A673 (cell line): ENCODE measurements at regions not wholly inside any gene's neighbourhood (a gene's known extent, or its start where the extent isn't known, plus 50 kb on each side); places are given as distances from the start of the nearest gene placed in this dataset.

Experiments
- BruUV-seq: library from RNA; stranded (reverse); fragments of 400-500 nt; replicated peaks from 2 replicates; lab custom pipeline; 2021; lab: Mats Ljungman, UMichigan
- CTCF ChIA-PET: fragments of 300-600 bp; sonication (Branson Sonifier 250); formaldehyde crosslinking; loops from one replicate; lab custom pipeline; 2022; ENCODE audit warnings: antibody characterized with exemption; lab: Charles Lee
- POLR2A ChIA-PET: fragments of 300-600 bp; sonication (Branson Sonifier 250); formaldehyde crosslinking; loops from one replicate; lab custom pipeline; 2022; ENCODE audit warnings: antibody characterized with exemption; ENCODE audit not compliant: low non-redundant PET; lab: Charles Lee
- DNase-seq: peaks from one replicate; pipeline ENCODE4 v3.0.0-alpha.2; 2015; ENCODE audit warnings: low spot score
- H3K27ac ChIP-seq: fragments of 200-600 bp; sonication (generic); 2 replicates; pipeline ENCODE4 v1.5.1; 2016; ENCODE audit warnings: mixed run types, low read depth, mild to moderate bottlenecking, mixed read lengths, antibody characterized with exemption, low read length; ENCODE audit not compliant: poor library complexity, severe bottlenecking
- H3K27me3 ChIP-seq: fragments of 200-600 bp; sonication (generic); replicated peaks from 2 replicates; pipeline ENCODE4 v1.6.1; 2017; ENCODE audit warnings: mixed run types, low read depth, mild to moderate bottlenecking, mixed read lengths, antibody characterized with exemption, low read length; ENCODE audit not compliant: insufficient read depth, poor library complexity
- H3K36me3 ChIP-seq: fragments of 200-600 bp; sonication (generic); 2 replicates; pipeline ENCODE4 v1.6.1; 2016; ENCODE audit warnings: mixed run types, mild to moderate bottlenecking, mixed read lengths, antibody characterized with exemption, low read length; ENCODE audit not compliant: insufficient read depth, poor library complexity, severe bottlenecking
- H3K4me1 ChIP-seq: fragments of 200-600 bp; sonication (generic); 2 replicates; pipeline ENCODE4 v1.6.1; 2017; ENCODE audit warnings: mixed run types, mild to moderate bottlenecking, mixed read lengths, antibody characterized with exemption, low read length; ENCODE audit not compliant: insufficient read depth, poor library complexity, severe bottlenecking
- H3K4me3 ChIP-seq: fragments of 200-600 bp; sonication (generic); 2 replicates; pipeline ENCODE4 v1.5.1; 2016; ENCODE audit warnings: low read depth, mixed run types, mild to moderate bottlenecking, mixed read lengths, low read length; ENCODE audit not compliant: poor library complexity, severe bottlenecking
- H3K9me3 ChIP-seq: fragments of 200-600 bp; sonication (generic); 2 replicates; pipeline ENCODE4 v1.6.1; 2016; ENCODE audit warnings: mixed run types, low read depth, mild to moderate bottlenecking, mixed read lengths, antibody characterized with exemption, low read length; ENCODE audit not compliant: poor library complexity, severe bottlenecking
- EZH2 ChIP-seq: fragments of 200-600 bp; sonication (generic); IDR thresholded peaks from 2 replicates; pipeline ENCODE4 v1.6.1; 2017; ENCODE audit warnings: borderline replicate concordance, low read depth, mild to moderate bottlenecking, mixed read lengths, antibody characterized with exemption, low read length; ENCODE audit not compliant: poor library complexity, severe bottlenecking
- intact Hi-C: fragments of 100-400 bp; cut with micrococcal nuclease; formaldehyde crosslinking; loops from one replicate; pipeline ENCODE4 v1.10.0; 2022; ENCODE audit not compliant: unreplicated experiment
- TF ChIP-seq, protein P1 (sequence below): fragments of 300-800, 200-600 bp; sonication (generic); conservative IDR thresholded peaks from 2 replicates; pipeline ENCODE4 v1.5.1; 2017; ENCODE audit warnings: low read depth, mild to moderate bottlenecking, antibody characterized with exemption, low read length, moderate library complexity, mixed read lengths

DNA sequence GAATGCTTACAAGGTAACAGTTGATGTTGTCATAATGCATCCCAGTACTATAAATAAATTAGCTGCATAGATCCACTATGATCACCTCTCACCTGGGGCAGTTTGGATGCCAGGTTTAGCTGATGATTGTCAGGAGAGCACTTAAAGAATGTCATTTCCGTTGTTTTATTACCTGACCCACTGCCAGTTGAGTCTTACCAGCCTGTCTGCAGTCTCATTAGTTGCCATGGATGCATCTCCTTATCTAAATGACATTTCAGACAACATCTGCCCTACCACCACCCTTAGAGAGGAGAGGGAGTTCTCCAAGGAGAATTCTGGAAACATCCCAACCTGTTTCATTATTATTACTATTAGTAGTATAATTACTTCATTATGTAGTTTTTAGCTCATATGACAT, 339.1 kb upstream of the API5 start:
- ChIA-PET POLR2A (no interaction called here), CTCF (no interaction called here)
- no TSS peak for BruUV-seq
- no peaks in the 10 kb centered on the region for H3K36me3 ChIP-seq
- H3K27ac ChIP-seq, result no peak overlapping the region
- TF ChIP-seq, protein P1, sequence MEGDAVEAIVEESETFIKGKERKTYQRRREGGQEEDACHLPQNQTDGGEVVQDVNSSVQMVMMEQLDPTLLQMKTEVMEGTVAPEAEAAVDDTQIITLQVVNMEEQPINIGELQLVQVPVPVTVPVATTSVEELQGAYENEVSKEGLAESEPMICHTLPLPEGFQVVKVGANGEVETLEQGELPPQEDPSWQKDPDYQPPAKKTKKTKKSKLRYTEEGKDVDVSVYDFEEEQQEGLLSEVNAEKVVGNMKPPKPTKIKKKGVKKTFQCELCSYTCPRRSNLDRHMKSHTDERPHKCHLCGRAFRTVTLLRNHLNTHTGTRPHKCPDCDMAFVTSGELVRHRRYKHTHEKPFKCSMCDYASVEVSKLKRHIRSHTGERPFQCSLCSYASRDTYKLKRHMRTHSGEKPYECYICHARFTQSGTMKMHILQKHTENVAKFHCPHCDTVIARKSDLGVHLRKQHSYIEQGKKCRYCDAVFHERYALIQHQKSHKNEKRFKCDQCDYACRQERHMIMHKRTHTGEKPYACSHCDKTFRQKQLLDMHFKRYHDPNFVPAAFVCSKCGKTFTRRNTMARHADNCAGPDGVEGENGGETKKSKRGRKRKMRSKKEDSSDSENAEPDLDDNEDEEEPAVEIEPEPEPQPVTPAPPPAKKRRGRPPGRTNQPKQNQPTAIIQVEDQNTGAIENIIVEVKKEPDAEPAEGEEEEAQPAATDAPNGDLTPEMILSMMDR, result no peak
- TF ChIP-seq EZH2, result no peak
- no peak overlapping the region for H3K4me3 ChIP-seq
- intact Hi-C loops, result no loop called here
- H3K9me3 ChIP-seq, result no peaks in the 10 kb centered on the region
- peaks cover 6% of the 10 kb centered on the region for H3K27me3 ChIP-seq
- H3K4me1 ChIP-seq, result no peaks in the 10 kb centered on the region
- no peak for DNase-seq

DNA sequence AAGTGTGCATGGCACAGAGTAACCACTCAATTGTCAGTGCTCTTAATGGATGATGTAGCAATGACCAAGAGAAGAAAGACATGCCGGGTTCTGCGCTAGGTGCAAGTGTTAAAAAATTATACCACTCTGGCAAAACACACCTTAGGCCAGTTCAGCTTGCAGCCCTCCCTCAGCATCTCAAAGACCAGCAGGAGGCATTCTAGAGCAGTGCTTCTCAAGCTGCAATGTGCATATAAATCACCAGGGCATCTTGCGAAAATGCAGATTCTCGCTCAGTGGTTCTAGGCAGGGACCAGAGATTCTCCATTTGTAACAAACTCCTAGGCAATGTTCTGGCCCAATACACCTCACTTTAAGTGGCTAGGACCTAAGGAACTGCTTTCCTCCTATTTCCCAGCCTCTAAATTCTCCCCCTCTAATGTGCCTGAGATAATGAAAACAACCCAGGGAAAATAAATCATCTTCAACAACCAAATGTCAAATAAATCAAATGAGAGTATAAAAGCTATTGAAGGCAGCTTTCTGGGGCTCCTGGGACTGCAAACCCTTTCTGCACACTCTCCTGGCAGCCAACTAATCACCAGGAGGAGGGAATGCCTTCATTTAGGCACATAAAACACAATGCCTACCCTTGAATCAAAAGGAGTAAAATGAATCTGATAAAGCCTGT, 337.2 kb upstream of the API5 start:
- Histone ChIP-seq H3K27me3 (peaks cover 3% of the 10 kb centered on the region), H3K9me3 (no peaks in the 10 kb centered on the region), H3K36me3 (no peaks in the 10 kb centered on the region), H3K4me1 (no peaks in the 10 kb centered on the region), H3K27ac (no peak overlapping the region), H3K4me3 (no peak overlapping the region)
- TF ChIP-seq, protein P1, result peak; percentile 55
- TF ChIP-seq EZH2, result no peak
- no TSS peak for BruUV-seq
- DNase-seq, result peak; percentile 51
- ChIA-PET CTCF (no interaction called here), POLR2A (no interaction called here)
- intact Hi-C loops, result no loop called here

DNA sequence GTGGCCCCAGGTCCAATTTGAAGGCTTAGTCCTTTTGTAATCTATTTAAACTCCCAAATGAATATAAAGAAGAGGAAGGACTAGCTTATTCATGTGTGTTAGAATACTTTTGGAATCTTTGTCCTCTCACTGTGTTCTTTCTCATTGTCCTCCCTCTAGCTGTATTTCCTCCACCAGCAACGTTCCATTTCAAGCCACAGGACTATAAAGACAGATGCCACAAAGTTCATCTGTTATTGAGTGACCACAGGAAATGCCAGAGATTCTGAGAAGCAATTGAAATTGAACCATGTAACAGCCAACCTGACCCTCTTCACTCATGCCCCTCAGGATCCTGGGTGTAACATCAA, 336.6 kb upstream of the API5 start:
- no peaks in the 10 kb centered on the region for H3K9me3 ChIP-seq
- H3K27me3 ChIP-seq, result no peaks in the 10 kb centered on the region
- BruUV-seq, result no TSS peak
- TF ChIP-seq, protein P1, result no peak
- ChIA-PET CTCF (no interaction called here), POLR2A (no interaction called here)
- DNase-seq, result no peak
- intact Hi-C loops, result no loop called here
- no peak overlapping the region for H3K27ac ChIP-seq
- H3K4me1 ChIP-seq, result no peaks in the 10 kb centered on the region
- H3K4me3 ChIP-seq, result no peak overlapping the region
- H3K36me3 ChIP-seq, result no peaks in the 10 kb centered on the region
